Natural killer cell treated with Interleukin-12 subunit alpha and Interleukin-12 subunit beta and Interleukin-15 and Interleukin-18, amount 100 ng/mL, for 72 hours (primary cell): ENCODE measurements at regions not wholly inside any gene's neighbourhood (a gene's known extent, or its start where the extent isn't known, plus 50 kb on each side); places are given as distances from the start of the nearest gene placed in this dataset.

Experiments used
- ATAC-seq, 2 donors: fragments of 150-1000 bp; cut with Tn5 transposase in 1 of 2; sonication (Bioruptor Pico), chemical (Tn5 transposase) in 1 of 2; 2 replicates each; pipeline ENCODE4 v1.10.0; 2021
- DNase-seq: peaks from one replicate; pipeline ENCODE4 v3.0.0; 2022; ENCODE audit warnings: low spot score
- H3K27ac Mint-ChIP-seq, 2 donors: 1 replicate in 1 of 2; 2 replicates in 1 of 2; pipeline ENCODE4 v1.8.0; 2022; ENCODE audit warnings: mixed read lengths in 2 of 2, mild to moderate bottlenecking in 1 of 2, moderate library complexity in 1 of 2
- H3K27me3 Mint-ChIP-seq, 2 donors: 1 replicate in 1 of 2; 2 replicates in 1 of 2; pipeline ENCODE4 v1.8.0; 2022; ENCODE audit warnings: mixed read lengths in 2 of 2
- H3K36me3 Mint-ChIP-seq: one replicate; pipeline ENCODE4 v1.8.0; 2022; ENCODE audit warnings: mixed read lengths
- H3K4me1 Mint-ChIP-seq, 2 donors: 1 replicate in 1 of 2; 2 replicates in 1 of 2; pipeline ENCODE4 v1.8.0; 2022; ENCODE audit warnings: low read depth in 2 of 2, mixed read lengths in 2 of 2, mild to moderate bottlenecking in 1 of 2
- H3K4me3 Mint-ChIP-seq: one replicate; pipeline ENCODE4 v1.8.0; 2022; ENCODE audit warnings: mixed read lengths
- H3K9me3 Mint-ChIP-seq: 2 replicates; pipeline ENCODE4 v1.8.0; 2022; ENCODE audit warnings: mixed read lengths

DNA sequence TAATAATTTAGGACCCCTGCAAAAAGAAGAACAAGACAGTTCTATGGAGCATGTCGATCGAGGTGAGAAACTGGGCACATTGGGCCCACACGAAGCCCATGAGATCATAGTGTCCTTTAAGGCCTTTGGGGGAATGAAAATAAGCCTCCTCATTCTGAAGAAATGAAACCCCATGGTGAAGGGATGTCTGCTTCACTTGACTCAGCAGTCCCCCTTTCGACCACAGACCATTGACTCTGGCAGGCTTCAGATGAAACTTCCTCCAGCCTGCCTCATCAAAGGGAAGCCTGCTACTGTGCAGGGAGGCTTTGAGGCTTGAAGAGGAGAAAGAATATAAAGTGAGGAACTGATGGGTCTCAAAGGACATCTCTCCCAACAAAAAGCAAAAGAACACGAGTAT lies 144.2 kb upstream of the FBXL4 start:
- H3K27ac Mint-ChIP-seq: no peak overlapping the region

DNA sequence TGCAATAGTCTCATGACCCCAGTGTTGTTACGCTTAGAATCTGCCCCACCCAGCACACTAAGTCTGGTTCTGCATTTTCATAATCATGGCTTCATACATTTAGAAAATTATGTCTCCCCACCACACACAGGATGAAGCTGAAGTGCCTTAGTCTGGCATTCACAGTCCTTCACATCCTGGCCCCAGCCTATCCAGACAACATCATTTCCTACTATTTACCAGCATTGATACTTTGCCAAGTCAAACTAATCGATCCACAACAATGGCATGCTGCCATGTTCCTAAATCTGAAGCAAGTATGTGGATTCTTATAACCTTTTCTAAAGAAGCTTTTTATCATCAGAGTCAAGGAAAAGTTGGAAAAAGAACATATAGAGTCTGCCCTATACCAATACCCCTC lies 132.4 kb upstream of the FBXL4 start:
- H3K4me3 Mint-ChIP-seq: no peak overlapping the region
- H3K27me3 Mint-ChIP-seq: peaks cover 0 to 18% of the 10 kb centered on the region in 2 donors
- no peak overlapping the region for H3K27ac Mint-ChIP-seq
- ATAC-seq: no peak
- no peak for DNase-seq
- H3K9me3 Mint-ChIP-seq: peaks cover 7% of the 10 kb centered on the region
- H3K4me1 Mint-ChIP-seq: no peaks in the 10 kb centered on the region
- H3K36me3 Mint-ChIP-seq: no peaks in the 10 kb centered on the region

More for the DNA sequence above, 144.2 kb upstream of the FBXL4 start:
- ATAC-seq (no peak), DNase-seq (no peak)
- Mint-ChIP-seq H3K27me3 (peaks cover 10 to 17% of the 10 kb centered on the region in 2 donors), H3K4me1 (no peaks in the 10 kb centered on the region), H3K4me3 (no peak overlapping the region), H3K9me3 (peaks cover 4% of the 10 kb centered on the region), H3K36me3 (no peaks in the 10 kb centered on the region)

DNA sequence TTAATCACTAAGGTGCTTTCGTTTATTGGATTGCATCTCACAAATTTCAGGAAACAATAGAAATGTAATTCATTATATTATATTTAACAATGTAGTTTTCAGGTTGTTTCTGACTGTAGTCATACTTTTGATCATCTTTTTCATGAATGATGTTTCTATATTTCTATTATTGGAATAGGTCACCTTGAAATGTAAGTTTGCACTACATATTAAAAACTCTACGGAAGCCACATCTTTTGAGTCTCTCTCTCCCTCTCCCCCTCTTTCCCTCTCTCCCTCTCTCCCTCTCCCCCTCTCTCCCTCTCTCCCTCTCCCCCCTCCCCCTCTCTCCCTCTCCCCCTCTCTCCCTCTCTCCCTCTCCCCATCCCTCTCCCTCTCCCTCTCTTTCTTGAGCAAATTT lies 131.3 kb upstream of the FBXL4 start:
- H3K4me1 Mint-ChIP-seq: no peaks in the 10 kb centered on the region
- H3K4me3 Mint-ChIP-seq: no peak overlapping the region
- H3K36me3 Mint-ChIP-seq: no peaks in the 10 kb centered on the region
- H3K9me3 Mint-ChIP-seq: peaks cover 12% of the 10 kb centered on the region
- H3K27ac Mint-ChIP-seq: no peak overlapping the region
- no peak for DNase-seq
- H3K27me3 Mint-ChIP-seq: peaks cover 0 to 22% of the 10 kb centered on the region in 2 donors
- no peak for ATAC-seq

DNA sequence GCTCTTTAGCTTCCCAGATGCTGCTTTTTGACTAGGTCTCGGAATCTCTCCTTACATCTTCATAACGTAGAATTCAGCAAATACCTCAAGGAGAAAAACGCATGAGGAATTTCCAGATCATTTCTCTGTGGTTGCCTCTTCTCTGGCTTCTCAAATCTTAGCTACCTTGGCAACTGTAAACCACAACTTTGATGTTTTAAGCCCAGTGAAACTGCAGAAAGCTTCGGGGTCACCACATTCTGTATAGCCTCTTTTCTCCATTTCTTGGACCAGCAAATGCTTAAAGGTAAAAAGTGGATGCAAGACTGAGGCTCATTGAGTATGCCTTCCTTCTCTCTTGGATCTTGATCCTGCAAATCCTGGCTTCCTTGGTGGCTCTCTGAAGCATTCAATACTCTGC lies 125.5 kb upstream of the FBXL4 start:
- peaks cover 11% of the 10 kb centered on the region for H3K9me3 Mint-ChIP-seq
- no peak overlapping the region for H3K27ac Mint-ChIP-seq
- ATAC-seq (no peak), DNase-seq (no peak)
- no peak overlapping the region for H3K4me3 Mint-ChIP-seq
- peaks cover 3 to 14% of the 10 kb centered on the region in 2 donors for H3K27me3 Mint-ChIP-seq
- H3K36me3 Mint-ChIP-seq: no peaks in the 10 kb centered on the region
- H3K4me1 Mint-ChIP-seq: no peaks in the 10 kb centered on the region

DNA sequence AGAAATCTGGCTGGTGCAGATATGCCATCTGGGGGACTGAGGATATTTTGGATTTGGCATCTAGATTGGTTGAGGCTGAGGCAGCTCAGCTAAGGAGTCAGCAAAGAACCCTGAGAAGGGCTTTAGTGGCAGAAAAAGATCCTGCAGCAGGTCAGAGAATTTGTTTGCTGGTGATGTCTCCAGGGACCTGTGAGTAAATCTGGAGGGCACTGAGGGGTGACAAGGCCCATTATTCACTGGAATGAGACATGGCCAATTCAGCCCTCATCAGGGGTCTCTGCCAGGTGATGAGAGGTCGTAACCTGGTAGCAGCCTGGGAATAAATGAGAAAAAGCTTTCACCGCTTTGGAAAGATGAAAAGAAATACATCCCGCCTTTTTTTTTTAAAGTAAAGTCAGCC lies 118.3 kb upstream of the FBXL4 start:
- H3K4me1 Mint-ChIP-seq: no peaks in the 10 kb centered on the region
- peaks cover 0 to 8% of the 10 kb centered on the region in 2 donors for H3K27me3 Mint-ChIP-seq
- DNase-seq (no peak), ATAC-seq (no peak)
- H3K36me3 Mint-ChIP-seq: no peaks in the 10 kb centered on the region
- H3K4me3 Mint-ChIP-seq: no peak overlapping the region
- H3K27ac Mint-ChIP-seq: no peak overlapping the region
- H3K9me3 Mint-ChIP-seq: no peaks in the 10 kb centered on the region

DNA sequence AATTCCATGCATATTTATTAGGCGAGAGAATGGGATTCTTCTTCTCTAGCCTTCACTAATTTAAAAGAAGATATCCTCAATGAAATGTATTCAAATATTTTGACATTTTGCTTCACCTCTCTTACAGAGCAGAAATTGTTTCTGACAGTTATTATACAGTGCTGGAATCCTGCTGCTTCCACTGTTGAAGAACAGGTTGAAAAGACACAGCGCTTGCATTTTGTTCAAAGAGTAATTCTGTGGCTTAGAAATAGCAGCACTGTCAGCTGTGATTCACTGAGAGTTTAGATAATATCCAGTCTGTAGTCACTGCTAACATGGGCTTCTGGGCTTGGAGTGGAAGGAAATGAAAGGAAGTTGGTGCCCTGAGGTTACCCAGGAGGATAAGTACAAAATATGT lies 117.1 kb upstream of the FBXL4 start:
- Mint-ChIP-seq H3K27me3 (peaks cover 0 to 8% of the 10 kb centered on the region in 2 donors), H3K9me3 (no peaks in the 10 kb centered on the region), H3K4me3 (no peak overlapping the region), H3K36me3 (no peaks in the 10 kb centered on the region), H3K27ac (no peak overlapping the region), H3K4me1 (no peaks in the 10 kb centered on the region)
- no peak for DNase-seq
- ATAC-seq: no peak

DNA sequence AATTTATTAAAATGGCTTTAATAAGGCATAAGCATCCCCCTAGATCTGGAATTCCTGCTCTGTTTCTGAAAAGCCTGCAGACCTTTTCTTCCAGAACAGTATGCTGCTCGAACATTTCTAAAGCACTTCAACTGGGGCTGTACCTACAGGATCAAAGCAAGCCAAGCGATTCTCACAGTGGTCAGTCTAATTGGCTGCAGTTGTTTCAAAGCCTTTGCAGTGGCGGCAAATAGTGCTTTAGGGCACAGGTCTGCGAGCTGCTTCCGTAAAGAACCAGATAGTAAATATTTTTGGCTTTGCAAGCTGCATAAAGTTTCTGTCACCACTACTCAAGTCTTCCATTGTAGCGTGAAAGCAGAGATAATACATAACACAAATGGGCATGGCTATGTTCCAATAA lies 88.9 kb upstream of the FBXL4 start:
- H3K9me3 Mint-ChIP-seq: peaks cover under 1% of the 10 kb centered on the region
- no peak for DNase-seq
- peaks cover 0 to 6% of the 10 kb centered on the region in 2 donors for H3K27me3 Mint-ChIP-seq
- no peak overlapping the region for H3K4me3 Mint-ChIP-seq
- ATAC-seq: no peak
- no peaks in the 10 kb centered on the region for H3K4me1 Mint-ChIP-seq
- H3K36me3 Mint-ChIP-seq: no peaks in the 10 kb centered on the region
- no peak overlapping the region for H3K27ac Mint-ChIP-seq

- no peak overlapping the region for H3K27ac Mint-ChIP-seq
- no peak overlapping the region for H3K4me3 Mint-ChIP-seq
- DNase-seq: no peak
- peaks cover 4% of the 10 kb centered on the region for H3K9me3 Mint-ChIP-seq
- no peaks in the 10 kb centered on the region for H3K4me1 Mint-ChIP-seq
- no peaks in the 10 kb centered on the region for H3K36me3 Mint-ChIP-seq
- H3K27me3 Mint-ChIP-seq: no peaks in the 10 kb centered on the region
- no peak for ATAC-seq
Measured at GRCh38 chr6:99032396-99032795, 84.7 kb upstream of the FBXL4 start.

DNA sequence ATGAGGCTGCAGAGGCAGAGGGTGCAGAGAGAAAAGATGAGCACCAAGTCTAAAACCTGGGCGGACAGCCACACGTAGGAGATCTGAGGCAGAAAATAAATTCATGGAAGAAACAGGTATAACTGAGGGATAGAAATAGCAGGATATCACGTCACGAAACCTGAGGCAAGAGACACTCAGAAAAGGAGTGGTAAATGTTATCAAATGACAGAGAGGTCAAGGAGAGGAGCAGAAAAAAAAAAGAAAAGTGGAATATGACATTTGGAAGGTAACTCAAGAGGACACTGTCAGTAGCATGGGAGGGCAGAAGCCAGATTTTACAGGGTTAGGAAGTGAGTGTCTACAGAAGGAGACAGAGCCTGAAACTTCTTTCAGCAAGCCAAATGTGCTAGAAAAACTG lies 84.2 kb upstream of the FBXL4 start:
- DNase-seq (no peak), ATAC-seq (no peak)
- H3K9me3 Mint-ChIP-seq: peaks cover 8% of the 10 kb centered on the region
- no peaks in the 10 kb centered on the region for H3K27me3 Mint-ChIP-seq
- H3K4me3 Mint-ChIP-seq: no peak overlapping the region
- no peak overlapping the region for H3K27ac Mint-ChIP-seq
- no peaks in the 10 kb centered on the region for H3K4me1 Mint-ChIP-seq
- H3K36me3 Mint-ChIP-seq: no peaks in the 10 kb centered on the region

- no peaks in the 10 kb centered on the region for H3K27me3 Mint-ChIP-seq
- H3K4me3 Mint-ChIP-seq: no peak overlapping the region
- no peaks in the 10 kb centered on the region for H3K4me1 Mint-ChIP-seq
- H3K9me3 Mint-ChIP-seq: peaks cover 12% of the 10 kb centered on the region
- ATAC-seq (no peak), DNase-seq (no peak)
- no peak overlapping the region for H3K27ac Mint-ChIP-seq
- H3K36me3 Mint-ChIP-seq: peaks cover 5% of the 10 kb centered on the region
Measured at GRCh38 chr6:99030915-99031314, 83.2 kb upstream of the FBXL4 start.

- peaks cover 10% of the 10 kb centered on the region for H3K9me3 Mint-ChIP-seq
- no peak for DNase-seq
- ATAC-seq: no peak
- H3K4me3 Mint-ChIP-seq: no peak overlapping the region
- no peaks in the 10 kb centered on the region for H3K27me3 Mint-ChIP-seq
- peaks cover 5% of the 10 kb centered on the region for H3K36me3 Mint-ChIP-seq
- no peak overlapping the region for H3K27ac Mint-ChIP-seq
- no peaks in the 10 kb centered on the region for H3K4me1 Mint-ChIP-seq
Measured at GRCh38 chr6:99026135-99026534, 78.4 kb upstream of the FBXL4 start.

GRCh38 chr6:99024089-99024488 lies 76.3 kb upstream of the FBXL4 start:
- peaks cover 5% of the 10 kb centered on the region for H3K36me3 Mint-ChIP-seq
- no peak for DNase-seq
- H3K27me3 Mint-ChIP-seq: no peaks in the 10 kb centered on the region
- H3K27ac Mint-ChIP-seq: no peak overlapping the region
- no peak for ATAC-seq
- no peaks in the 10 kb centered on the region for H3K4me1 Mint-ChIP-seq
- no peak overlapping the region for H3K4me3 Mint-ChIP-seq
- peaks cover 10% of the 10 kb centered on the region for H3K9me3 Mint-ChIP-seq

- peaks cover 5% of the 10 kb centered on the region for H3K36me3 Mint-ChIP-seq
- no peak overlapping the region for H3K4me3 Mint-ChIP-seq
- DNase-seq (no peak), ATAC-seq (no peak)
- H3K27ac Mint-ChIP-seq: no peak overlapping the region
- H3K9me3 Mint-ChIP-seq: peaks cover 5% of the 10 kb centered on the region
- H3K27me3 Mint-ChIP-seq: peaks cover under 1 to 5% of the 10 kb centered on the region in 2 donors
- H3K4me1 Mint-ChIP-seq: no peaks in the 10 kb centered on the region
Measured at GRCh38 chr6:99022039-99022609, 74.4 kb upstream of the FBXL4 start.

- peaks cover 0 to 4% of the 10 kb centered on the region in 2 donors for H3K4me1 Mint-ChIP-seq
- H3K27me3 Mint-ChIP-seq: peaks cover 2 to 8% of the 10 kb centered on the region in 2 donors
- ATAC-seq (no peak), DNase-seq (no peak)
- H3K36me3 Mint-ChIP-seq: no peaks in the 10 kb centered on the region
- no peak overlapping the region for H3K4me3 Mint-ChIP-seq
- H3K27ac Mint-ChIP-seq: no peak overlapping the region
- no peaks in the 10 kb centered on the region for H3K9me3 Mint-ChIP-seq
Measured at GRCh38 chr6:99019381-99019780, 71.6 kb upstream of the FBXL4 start.

GRCh38 chr6:99017150-99017549 lies 69.4 kb upstream of the FBXL4 start:
- no peak overlapping the region for H3K4me3 Mint-ChIP-seq
- peaks cover 2 to 8% of the 10 kb centered on the region in 2 donors for H3K27me3 Mint-ChIP-seq
- no peaks in the 10 kb centered on the region for H3K9me3 Mint-ChIP-seq
- H3K27ac Mint-ChIP-seq: no peak overlapping the region
- H3K36me3 Mint-ChIP-seq: no peaks in the 10 kb centered on the region
- peaks cover 0 to 4% of the 10 kb centered on the region in 2 donors for H3K4me1 Mint-ChIP-seq
- ATAC-seq: no peak
- no peak for DNase-seq
